ENCODE measurements at regions not wholly inside any gene's neighbourhood (a gene's known extent, or its start where the extent isn't known, plus 50 kb on each side); places are given as distances from the start of the nearest gene placed in this dataset.
"Not testable (repeated sequence)": the region's sequence is repeated elsewhere in the genome, so short reads cannot be mapped to it uniquely, and the experiment has no call there.

GRCh38 chr19:28150129-28150528 lies 1062.8 kb downstream of the UQCRFS1 start:
- DNase-seq (ENCODE audit: low spot score) (no peak), FAIRE-seq (no peak)

- no peak for DNase-seq (ENCODE audit: low spot score)
- FAIRE-seq, result no peak
These were observed 1064.4 kb downstream of the UQCRFS1 start for GRCh38 chr19:28148554-28148953.

GRCh38 chr19:28142258-28142657 lies 1070.7 kb downstream of the UQCRFS1 start:
- no peak for FAIRE-seq
- no peak for DNase-seq (ENCODE audit: low spot score)

- FAIRE-seq, result no peak
These were observed 1072.8 kb downstream of the UQCRFS1 start for GRCh38 chr19:28140201-28140600.

GRCh38 chr19:28137772-28138171 lies 1075.2 kb downstream of the UQCRFS1 start:
- FAIRE-seq, result peak; percentile 72
- no peak for DNase-seq (ENCODE audit: low spot score)

More at GRCh38 chr19:28140201-28140600, 1072.8 kb downstream of the UQCRFS1 start:
- DNase-seq (ENCODE audit: low spot score), result no peak

GRCh38 chr19:28136796-28137195 lies 1076.2 kb downstream of the UQCRFS1 start:
- DNase-seq (ENCODE audit: low spot score), result no peak
- FAIRE-seq, result peak; percentile 52

- DNase-seq (ENCODE audit: low spot score), result no peak
- FAIRE-seq, result peak; percentile 30
These were observed 1077.1 kb downstream of the UQCRFS1 start for GRCh38 chr19:28135825-28136224.

GRCh38 chr19:28134311-28134710 lies 1078.6 kb downstream of the UQCRFS1 start:
- DNase-seq (ENCODE audit: low spot score), result no peak

GRCh38 chr19:28130881-28131280 lies 1082.1 kb downstream of the UQCRFS1 start:
- FAIRE-seq, result peak; percentile 94

More at GRCh38 chr19:28134311-28134710, 1078.6 kb downstream of the UQCRFS1 start:
- peak; percentile 74 for FAIRE-seq

GRCh38 chr19:28130066-28130511 lies 1082.9 kb downstream of the UQCRFS1 start:
- DNase-seq (ENCODE audit: low spot score) (no peak), FAIRE-seq (no peak)

More at GRCh38 chr19:28130881-28131280, 1082.1 kb downstream of the UQCRFS1 start:
- not testable (repeated sequence) for DNase-seq (ENCODE audit: low spot score)

- DNase-seq (ENCODE audit: low spot score) (no peak), FAIRE-seq (no peak)
These were observed 1084.6 kb downstream of the UQCRFS1 start for GRCh38 chr19:28128341-28128740.

- FAIRE-seq (no peak), DNase-seq (ENCODE audit: low spot score) (no peak)
These were observed 1086.6 kb downstream of the UQCRFS1 start for GRCh38 chr19:28126135-28126898.

GRCh38 chr19:28122734-28123133 lies 1090.2 kb downstream of the UQCRFS1 start:
- DNase-seq (ENCODE audit: low spot score) (no peak), FAIRE-seq (no peak)

GRCh38 chr19:28118235-28118634 lies 1094.7 kb downstream of the UQCRFS1 start:
- FAIRE-seq, result no peak
- DNase-seq (ENCODE audit: low spot score), result no peak

GRCh38 chr19:28117143-28117542 lies 1095.8 kb downstream of the UQCRFS1 start:
- DNase-seq (ENCODE audit: low spot score) (no peak), FAIRE-seq (peak; percentile 5)

- not testable (repeated sequence) for DNase-seq (ENCODE audit: low spot score); FAIRE-seq
These were observed 1096.6 kb downstream of the UQCRFS1 start for GRCh38 chr19:28116379-28116778.

GRCh38 chr19:28103921-28104320 lies 1109.0 kb downstream of the UQCRFS1 start:
- peak; percentile 85 for FAIRE-seq
- DNase-seq (ENCODE audit: low spot score), result no peak

GRCh38 chr19:28084659-28085157 lies 1128.2 kb downstream of the UQCRFS1 start:
- not testable (repeated sequence) for FAIRE-seq

GRCh38 chr19:28076628-28077027 lies 1136.3 kb downstream of the UQCRFS1 start:
- FAIRE-seq (no peak), DNase-seq (ENCODE audit: low spot score) (no peak)

More at GRCh38 chr19:28084659-28085157, 1128.2 kb downstream of the UQCRFS1 start:
- DNase-seq (ENCODE audit: low spot score), result not testable (repeated sequence)

- DNase-seq (ENCODE audit: low spot score) (no peak), FAIRE-seq (no peak)
These were observed 1137.7 kb downstream of the UQCRFS1 start for GRCh38 chr19:28075229-28075628.

- DNase-seq (ENCODE audit: low spot score), result no peak
- FAIRE-seq, result no peak
These were observed 1138.2 kb downstream of the UQCRFS1 start for GRCh38 chr19:28074773-28075172.

GRCh38 chr19:28067882-28068281 lies 1145.1 kb downstream of the UQCRFS1 start:
- no peak for FAIRE-seq
- no peak for DNase-seq (ENCODE audit: low spot score)

GRCh38 chr19:28066988-28067387 lies 1146.0 kb downstream of the UQCRFS1 start:
- FAIRE-seq (peak; percentile 59), DNase-seq (ENCODE audit: low spot score) (no peak)

Data from urothelium cell line (cell line).